ENCODE measurements at regions not wholly inside any gene's neighbourhood (a gene's known extent, or its start where the extent isn't known, plus 50 kb on each side); places are given as distances from the start of the nearest gene placed in this dataset.

- Histone ChIP-seq H3K4me1 (no peaks in the 10 kb centered on the region), H3K4me3 (no peak overlapping the region), H3K9me3 (no peaks in the 10 kb centered on the region), H3K27ac (no peak overlapping the region), H3K36me3 (no peaks in the 10 kb centered on the region), H3K27me3 (no peaks in the 10 kb centered on the region)
- no peak for DNase-seq (ENCODE audit: low spot score in 2 of 2)
- no peak for TF ChIP-seq CTCF (IDR thresholded peaks at IDR 0.05)
- TF ChIP-seq POLR2AphosphoS5 (IDR thresholded peaks at IDR 0.05): no peak
- TF ChIP-seq POLR2A (IDR thresholded peaks at IDR 0.05): no peak
- TF ChIP-seq EP300 (IDR thresholded peaks at IDR 0.05): no peak
- 95% methylated on average over 6 of the region's 6 CpGs for WGBS
These were observed 226.9 kb downstream of the SOX4 start for GRCh38 chr6:21820442-21820841.

DNA sequence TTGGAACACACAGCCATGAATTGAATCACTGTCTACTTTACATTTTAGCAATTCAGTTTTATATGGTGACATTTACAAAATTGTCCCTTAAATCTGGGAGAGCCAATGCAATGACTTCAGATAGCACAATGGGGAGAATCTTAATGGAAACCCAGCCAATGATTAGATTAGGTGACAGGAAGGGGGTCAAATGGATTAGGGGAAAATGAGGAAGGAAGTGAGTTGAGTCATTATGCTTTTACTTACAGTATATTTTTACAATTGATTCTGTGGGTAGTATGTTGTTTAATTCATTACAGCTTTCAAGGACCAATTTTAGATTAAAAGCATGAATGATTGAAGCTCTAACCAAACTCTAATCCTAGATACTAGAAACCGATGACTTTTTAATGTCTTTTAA is 229.8 kb downstream of the SOX4 start:
- DNase-seq (ENCODE audit: low spot score in 2 of 2): no peak
- H3K27ac ChIP-seq: no peak overlapping the region

GRCh38 chr6:21824431-21825177 is 231.1 kb downstream of the SOX4 start:
- no peak for DNase-seq (ENCODE audit: low spot score in 2 of 2)
- no peak for TF ChIP-seq POLR2AphosphoS5 (IDR thresholded peaks at IDR 0.05)
- no peak for TF ChIP-seq EP300 (IDR thresholded peaks at IDR 0.05)
- no peak for TF ChIP-seq CTCF (IDR thresholded peaks at IDR 0.05)
- TF ChIP-seq POLR2A (IDR thresholded peaks at IDR 0.05): no peak
- Histone ChIP-seq H3K4me3 (no peak overlapping the region), H3K27ac (no peak overlapping the region), H3K36me3 (no peaks in the 10 kb centered on the region), H3K9me3 (no peaks in the 10 kb centered on the region), H3K4me1 (no peaks in the 10 kb centered on the region), H3K27me3 (no peaks in the 10 kb centered on the region)
- 89% methylated on average over 8 of the region's 8 CpGs for WGBS

More for the DNA sequence above, 229.8 kb downstream of the SOX4 start:
- no peaks in the 10 kb centered on the region for H3K4me1 ChIP-seq
- H3K9me3 ChIP-seq: no peaks in the 10 kb centered on the region
- no peaks in the 10 kb centered on the region for H3K27me3 ChIP-seq
- 58% methylated on average over 1 of the region's 1 CpG for WGBS
- H3K4me3 ChIP-seq: no peak overlapping the region
- TF ChIP-seq CTCF (IDR thresholded peaks at IDR 0.05) (no peak), POLR2AphosphoS5 (IDR thresholded peaks at IDR 0.05) (no peak), POLR2A (IDR thresholded peaks at IDR 0.05) (no peak), EP300 (IDR thresholded peaks at IDR 0.05) (no peak)
- no peaks in the 10 kb centered on the region for H3K36me3 ChIP-seq

- TF ChIP-seq CTCF (IDR thresholded peaks at IDR 0.05) (no peak), POLR2A (IDR thresholded peaks at IDR 0.05) (no peak), POLR2AphosphoS5 (IDR thresholded peaks at IDR 0.05) (no peak), EP300 (IDR thresholded peaks at IDR 0.05) (no peak)
- Histone ChIP-seq H3K4me1 (no peaks in the 10 kb centered on the region), H3K36me3 (no peaks in the 10 kb centered on the region), H3K4me3 (no peak overlapping the region), H3K27ac (no peak overlapping the region), H3K27me3 (no peaks in the 10 kb centered on the region), H3K9me3 (no peaks in the 10 kb centered on the region)
- whole genome bisulfite sequencing: 83% methylated on average over 7 of the region's 7 CpGs
- no peak for DNase-seq (ENCODE audit: low spot score in 2 of 2)
These were observed 232.5 kb downstream of the SOX4 start for GRCh38 chr6:21826023-21826422.

DNA sequence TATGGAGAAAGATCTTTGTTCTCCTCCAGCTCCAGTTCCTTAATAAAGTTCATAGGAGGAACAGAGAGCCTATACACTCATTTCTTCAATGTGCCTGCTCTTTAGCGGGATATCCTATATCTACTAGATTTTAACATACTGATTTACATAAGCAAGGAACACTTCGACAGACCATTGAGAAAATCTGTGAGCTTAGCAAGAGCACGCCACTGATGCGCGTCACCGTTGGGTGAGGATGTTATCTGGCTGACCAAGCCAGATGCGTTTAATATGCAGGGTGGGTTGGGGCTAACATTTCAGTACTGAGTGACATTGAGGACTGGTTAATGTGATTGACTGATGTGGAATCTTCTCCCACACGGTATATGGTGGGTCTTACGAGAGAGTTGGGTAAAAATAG is 233.4 kb downstream of the SOX4 start:
- H3K27ac ChIP-seq: no peak overlapping the region
- H3K36me3 ChIP-seq: no peaks in the 10 kb centered on the region
- TF ChIP-seq EP300 (IDR thresholded peaks at IDR 0.05) (no peak), POLR2A (IDR thresholded peaks at IDR 0.05) (no peak), POLR2AphosphoS5 (IDR thresholded peaks at IDR 0.05) (no peak), CTCF (IDR thresholded peaks at IDR 0.05) (no peak)
- no peaks in the 10 kb centered on the region for H3K27me3 ChIP-seq
- no peak for DNase-seq (ENCODE audit: low spot score in 2 of 2)
- no peak overlapping the region for H3K4me3 ChIP-seq
- H3K4me1 ChIP-seq: peaks cover 4% of the 10 kb centered on the region
- WGBS: 98% methylated on average over 9 of the region's 9 CpGs
- H3K9me3 ChIP-seq: no peaks in the 10 kb centered on the region

All from suprapubic skin (tissue), 4 donors.